GM21717 (cell line): ENCODE measurements at regions not wholly inside any gene's neighbourhood (a gene's known extent, or its start where the extent isn't known, plus 50 kb on each side); places are given as distances from the start of the nearest gene placed in this dataset.

ENCODE experiments used
- ATAC-seq: cut with Tn5 transposase; IDR thresholded peaks from one replicate; pipeline ENCODE4 v1.9.1; 2021; ENCODE audit warnings: mild to moderate bottlenecking, moderate library complexity; ENCODE audit not compliant: unreplicated experiment

- no peak for ATAC-seq
Measured at GRCh38 chr4:13892739-13893105, 265.2 kb upstream of the BOD1L1 start.

GRCh38 chr4:13893211-13893610 is 265.7 kb upstream of the BOD1L1 start:
- no peak for ATAC-seq

GRCh38 chr4:13893987-13894386 is 266.5 kb upstream of the BOD1L1 start:
- no peak for ATAC-seq

DNA sequence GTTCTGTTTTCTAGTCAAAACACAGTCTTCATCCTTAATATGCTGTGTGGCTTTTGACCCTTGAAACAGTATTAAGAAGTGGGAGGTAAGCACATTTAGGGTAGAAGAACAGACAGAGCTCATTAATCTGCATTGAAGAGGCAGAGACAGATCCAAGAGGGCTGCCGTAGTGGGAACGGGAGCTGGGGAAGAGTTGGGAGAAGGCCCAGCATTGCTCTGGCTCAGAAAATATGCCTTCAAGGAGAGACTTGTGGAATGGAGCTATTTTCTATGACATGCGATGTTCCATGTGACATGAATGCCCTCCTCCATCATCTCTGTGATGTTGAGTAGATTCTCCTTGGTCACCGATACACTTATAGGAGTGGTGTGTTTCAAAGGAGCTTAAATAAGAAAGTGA is 273.3 kb upstream of the BOD1L1 start:
- ATAC-seq: no peak

DNA sequence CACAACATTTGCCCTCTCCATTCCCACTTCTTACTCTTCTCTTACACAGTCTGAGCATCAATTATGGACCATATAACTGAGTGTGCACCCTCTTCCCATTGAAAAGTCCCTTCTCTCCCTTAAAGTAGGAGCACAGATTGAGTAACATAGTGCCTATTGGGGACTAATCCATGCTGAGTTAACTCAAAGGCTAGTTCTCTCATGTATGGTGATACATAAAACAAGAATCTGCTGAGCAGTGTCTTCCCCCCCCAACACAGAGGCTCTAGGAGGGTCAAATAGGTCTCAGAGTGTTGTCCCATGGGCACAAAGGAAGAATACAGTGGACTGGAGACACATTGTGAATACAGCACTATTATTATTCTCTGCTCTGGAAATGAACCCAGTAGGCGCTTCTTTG is 274.6 kb upstream of the BOD1L1 start:
- ATAC-seq: no peak

GRCh38 chr4:13903061-13903460 is 275.5 kb upstream of the BOD1L1 start:
- ATAC-seq: no peak

DNA sequence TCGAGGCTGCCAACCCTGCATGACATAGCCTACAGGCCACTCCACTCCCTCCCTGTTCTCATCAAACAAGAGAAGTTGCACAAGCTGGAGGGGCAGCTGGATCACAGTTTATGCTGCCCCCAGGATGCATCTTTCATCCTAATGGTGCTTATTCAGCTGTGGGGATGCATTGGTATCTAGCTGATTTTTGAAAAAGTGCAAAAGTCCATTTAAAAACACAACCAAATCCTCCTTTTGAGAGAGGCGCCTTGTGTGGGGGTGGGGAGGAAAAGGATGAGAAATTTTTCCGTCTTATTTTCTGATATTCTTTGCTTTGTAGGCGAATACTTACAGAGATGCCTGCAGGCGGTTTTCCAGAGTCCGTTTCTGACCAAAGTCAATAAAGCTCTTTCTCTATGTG is 276.4 kb upstream of the BOD1L1 start:
- no peak for ATAC-seq

- no peak for ATAC-seq
Measured at GRCh38 chr4:13905543-13905942, 278.0 kb upstream of the BOD1L1 start.

GRCh38 chr4:13906727-13907126 is 279.2 kb upstream of the BOD1L1 start:
- ATAC-seq: no peak

- ATAC-seq: no peak
Measured at GRCh38 chr4:13907255-13907751, 279.8 kb upstream of the BOD1L1 start.

DNA sequence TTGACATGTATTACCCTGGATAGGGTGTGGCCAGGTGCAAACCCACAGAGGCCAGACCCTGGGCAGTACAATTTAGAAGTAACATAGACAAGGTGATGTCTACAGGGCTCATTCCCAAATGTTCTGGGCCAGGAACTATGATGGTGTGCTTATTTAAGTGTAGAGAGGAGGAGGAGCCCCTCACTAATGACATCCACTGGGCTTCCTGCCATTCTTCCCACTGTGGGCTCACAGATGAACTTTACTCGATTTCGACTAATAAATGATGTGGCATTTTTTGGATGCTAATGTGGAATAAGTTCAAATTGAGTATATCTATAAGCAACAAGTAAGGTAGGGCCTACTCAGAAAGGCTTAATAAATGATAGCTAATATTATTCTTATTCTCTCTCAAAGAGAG is 280.9 kb upstream of the BOD1L1 start:
- ATAC-seq: no peak

- ATAC-seq: no peak
Measured at GRCh38 chr4:13910556-13910955, 283.0 kb upstream of the BOD1L1 start.

DNA sequence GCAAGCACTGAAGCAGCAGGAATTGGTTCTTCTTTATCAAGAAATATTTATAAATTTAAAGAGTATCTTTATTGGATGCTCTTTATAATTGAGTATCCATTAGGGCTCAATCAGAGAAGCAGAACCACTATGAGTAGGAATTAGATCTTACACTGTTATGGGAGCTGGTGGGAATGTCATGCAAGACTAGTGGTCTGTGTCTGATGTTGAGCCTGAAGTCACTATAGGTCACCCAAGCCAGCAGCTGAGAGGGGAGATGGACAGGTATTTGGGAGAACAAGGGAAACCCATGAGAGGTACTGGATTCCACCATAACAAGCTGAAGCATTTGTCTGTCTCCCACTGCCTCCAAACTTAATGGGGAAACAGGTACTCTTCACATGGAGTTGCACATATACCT is 283.7 kb upstream of the BOD1L1 start:
- no peak for ATAC-seq

- no peak for ATAC-seq
Measured at GRCh38 chr4:13912436-13912925, 285.0 kb upstream of the BOD1L1 start.

GRCh38 chr4:13912966-13913365 is 285.4 kb upstream of the BOD1L1 start:
- no peak for ATAC-seq

DNA sequence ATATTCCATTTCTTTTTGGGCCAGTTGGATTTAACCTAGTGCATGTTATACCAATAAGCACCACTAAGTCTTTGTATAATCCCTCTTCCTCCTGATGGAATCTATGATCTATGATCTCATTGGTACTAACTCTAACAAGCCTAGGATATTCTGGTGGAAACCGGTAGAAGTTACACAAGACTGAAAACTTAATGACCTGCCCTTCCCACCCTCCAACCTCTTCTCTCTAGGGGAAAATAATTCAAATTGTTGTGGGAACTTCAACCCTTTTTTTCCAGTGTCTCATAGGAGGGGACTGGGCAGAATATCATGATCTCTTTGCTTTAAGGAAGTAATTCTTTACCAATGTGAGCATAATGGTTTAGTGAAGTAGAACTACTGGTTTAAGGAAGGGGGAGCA is 289.5 kb upstream of the BOD1L1 start:
- no peak for ATAC-seq

DNA sequence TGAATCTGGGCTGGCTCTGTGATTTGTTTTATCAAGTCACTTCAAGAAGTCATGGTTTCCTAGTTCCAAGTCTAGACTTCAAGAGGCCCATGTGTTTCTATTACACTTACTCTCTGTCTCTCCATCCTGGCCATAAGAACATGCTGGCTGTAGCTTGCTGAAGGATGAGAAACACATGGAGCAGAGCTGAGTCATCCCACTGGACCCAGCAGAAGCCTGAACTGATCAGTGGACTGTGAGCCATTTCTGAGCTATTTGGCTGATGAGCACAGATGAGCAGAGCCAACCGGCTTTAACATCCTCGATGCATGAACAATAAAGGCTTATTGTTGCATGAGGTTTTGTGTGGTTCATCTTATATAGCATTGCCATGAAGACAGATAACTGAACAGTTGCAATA is 290.6 kb upstream of the BOD1L1 start:
- ATAC-seq: no peak

DNA sequence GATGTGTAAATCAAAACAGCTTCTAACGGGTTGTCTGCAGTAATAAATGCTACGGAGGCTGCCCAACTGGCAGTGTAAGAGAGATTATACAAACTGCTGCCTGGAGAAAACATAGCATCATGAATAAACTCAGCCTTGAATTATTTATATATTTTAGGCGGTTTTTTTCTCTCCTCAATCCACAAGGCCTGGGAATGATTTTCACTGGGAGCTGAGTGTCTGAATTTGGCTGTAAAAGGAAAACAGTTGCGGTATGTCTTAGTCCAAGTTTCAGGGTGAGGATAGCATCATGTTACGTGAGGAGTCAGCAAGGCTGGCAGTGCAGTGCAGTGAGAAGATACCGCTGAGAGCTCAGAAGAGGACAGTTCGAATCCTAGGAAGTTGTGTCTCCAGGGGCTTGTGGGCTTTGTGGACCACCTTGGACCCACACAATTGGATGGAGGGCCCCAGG is 291.5 kb upstream of the BOD1L1 start:
- ATAC-seq: no peak

DNA sequence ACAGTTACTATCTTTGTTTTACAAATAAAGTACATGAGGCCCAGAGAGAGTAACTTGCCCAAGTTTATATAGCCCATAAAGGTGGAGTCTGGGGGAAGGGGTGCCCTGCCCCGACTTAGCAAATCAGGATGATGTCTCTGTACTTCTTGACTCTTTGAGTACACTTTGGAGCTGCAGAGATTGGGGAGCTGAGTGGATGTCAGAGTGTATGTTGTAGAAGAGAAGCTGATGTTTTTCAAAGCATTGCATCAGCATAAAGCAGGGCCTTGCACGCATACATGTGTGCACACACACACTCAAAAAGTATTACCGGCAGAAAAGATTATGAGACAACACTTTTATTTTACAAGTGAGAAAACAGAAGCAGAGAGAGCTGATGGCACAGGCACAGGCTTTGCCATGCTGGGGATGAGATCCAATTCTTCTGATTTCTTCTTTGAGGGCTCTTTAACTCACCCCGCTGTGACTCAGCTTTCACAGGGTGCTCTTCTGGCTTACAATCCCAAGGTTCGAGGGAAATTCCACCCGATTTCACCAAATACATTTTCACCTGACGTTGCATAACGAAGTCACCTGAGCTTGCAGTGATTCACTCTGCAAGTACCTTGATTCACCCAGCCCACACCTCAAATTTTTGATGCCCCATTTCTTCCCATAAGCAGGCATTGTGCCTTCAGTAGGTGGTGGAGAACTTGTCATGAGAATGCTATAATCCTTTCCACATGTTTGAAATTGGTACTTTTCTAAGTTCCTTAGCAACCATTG is 292.8 kb upstream of the BOD1L1 start:
- ATAC-seq: no peak

DNA sequence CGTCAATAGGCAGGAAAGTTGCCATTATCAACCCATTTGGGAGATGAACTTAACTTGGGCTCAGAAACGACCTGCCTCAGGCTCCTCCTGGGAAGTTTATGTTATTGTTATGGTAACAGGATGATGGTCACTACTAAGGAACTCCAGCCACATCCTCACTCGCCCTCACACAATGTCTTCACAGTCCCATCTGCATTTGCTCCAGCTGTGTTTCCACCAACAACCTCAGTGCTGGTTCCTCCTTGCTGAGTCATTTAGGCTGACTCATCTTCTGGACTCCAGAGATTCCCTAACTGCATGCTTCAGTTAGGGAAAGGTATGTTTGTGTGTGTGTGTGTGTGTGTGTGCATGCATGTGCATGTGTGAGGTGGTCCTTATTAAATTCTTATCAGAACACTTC is 293.4 kb upstream of the BOD1L1 start:
- no peak for ATAC-seq

DNA sequence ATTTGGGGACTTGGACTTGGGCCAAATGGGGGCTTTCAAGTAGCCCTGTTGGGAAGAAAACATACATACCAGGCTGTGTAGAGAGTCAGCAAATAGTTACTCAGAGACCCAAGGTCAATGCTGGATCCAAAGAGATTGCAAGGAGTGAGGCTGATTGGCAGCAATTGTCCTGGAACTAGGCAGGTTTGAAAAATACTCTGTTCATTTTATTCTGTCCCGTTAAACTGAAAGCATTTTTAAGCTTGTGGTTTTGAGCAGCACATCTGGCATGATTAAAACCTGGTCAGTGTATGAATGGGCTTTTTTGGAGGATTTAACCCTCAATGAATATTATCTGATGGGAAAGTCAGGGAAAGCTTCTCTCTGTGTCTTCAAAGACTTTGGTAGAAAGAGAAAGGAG is 294.3 kb upstream of the BOD1L1 start:
- ATAC-seq: no peak

DNA sequence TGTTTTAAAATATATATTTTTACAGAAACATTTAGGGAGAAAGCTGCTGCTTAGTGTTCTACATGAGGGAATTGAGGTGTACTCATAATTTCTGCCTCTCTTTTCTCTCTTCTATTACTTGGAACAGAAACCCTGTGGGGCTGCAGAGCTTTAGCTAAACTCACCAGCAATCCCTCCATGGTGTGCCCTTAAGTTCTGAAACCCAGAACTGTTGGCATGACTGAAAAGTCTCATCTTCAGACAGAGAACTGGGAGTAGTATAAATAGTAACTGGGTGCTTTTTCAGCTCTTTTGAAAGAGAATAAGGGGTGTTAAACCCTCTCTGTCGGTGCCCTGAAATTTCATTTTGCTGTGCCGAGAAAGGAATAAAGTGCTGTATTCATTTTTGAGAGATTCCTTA is 294.9 kb upstream of the BOD1L1 start:
- no peak for ATAC-seq
